Cardiac fibroblast (primary cell): ENCODE measurements at regions not wholly inside any gene's neighbourhood (a gene's known extent, or its start where the extent isn't known, plus 50 kb on each side); places are given as distances from the start of the nearest gene placed in this dataset.

Experiments used
- DNase-seq, 2 donors: peaks; one replicate each; pipeline versions ENCODE4 v3.0.0 to v3.0.0-alpha.2; 2010; ENCODE audit warnings: low read depth in 2 of 2
- H3K4me3 ChIP-seq, 2 donors: replicated peaks in 1 of 2; 1 replicate in 1 of 2; 2 replicates in 1 of 2; pipeline ENCODE4 v1.5.1; 2011; ENCODE audit warnings: low read depth in 2 of 2, low read length in 2 of 2, mild to moderate bottlenecking in 2 of 2, moderate library complexity in 1 of 2
- TF ChIP-seq, protein P1 (sequence below): IDR thresholded peaks from one replicate; pipeline ENCODE4 v1.5.1; 2011; ENCODE audit warnings: low read depth, mild to moderate bottlenecking, low read length, inconsistent platforms

GRCh38 chrX:20637351-20637750, 370.6 kb upstream of the RPS6KA3 start:
- TF ChIP-seq, protein P1, sequence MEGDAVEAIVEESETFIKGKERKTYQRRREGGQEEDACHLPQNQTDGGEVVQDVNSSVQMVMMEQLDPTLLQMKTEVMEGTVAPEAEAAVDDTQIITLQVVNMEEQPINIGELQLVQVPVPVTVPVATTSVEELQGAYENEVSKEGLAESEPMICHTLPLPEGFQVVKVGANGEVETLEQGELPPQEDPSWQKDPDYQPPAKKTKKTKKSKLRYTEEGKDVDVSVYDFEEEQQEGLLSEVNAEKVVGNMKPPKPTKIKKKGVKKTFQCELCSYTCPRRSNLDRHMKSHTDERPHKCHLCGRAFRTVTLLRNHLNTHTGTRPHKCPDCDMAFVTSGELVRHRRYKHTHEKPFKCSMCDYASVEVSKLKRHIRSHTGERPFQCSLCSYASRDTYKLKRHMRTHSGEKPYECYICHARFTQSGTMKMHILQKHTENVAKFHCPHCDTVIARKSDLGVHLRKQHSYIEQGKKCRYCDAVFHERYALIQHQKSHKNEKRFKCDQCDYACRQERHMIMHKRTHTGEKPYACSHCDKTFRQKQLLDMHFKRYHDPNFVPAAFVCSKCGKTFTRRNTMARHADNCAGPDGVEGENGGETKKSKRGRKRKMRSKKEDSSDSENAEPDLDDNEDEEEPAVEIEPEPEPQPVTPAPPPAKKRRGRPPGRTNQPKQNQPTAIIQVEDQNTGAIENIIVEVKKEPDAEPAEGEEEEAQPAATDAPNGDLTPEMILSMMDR, result no peak
- DNase-seq, result no peak
- H3K4me3 ChIP-seq, result no peak overlapping the region

DNA sequence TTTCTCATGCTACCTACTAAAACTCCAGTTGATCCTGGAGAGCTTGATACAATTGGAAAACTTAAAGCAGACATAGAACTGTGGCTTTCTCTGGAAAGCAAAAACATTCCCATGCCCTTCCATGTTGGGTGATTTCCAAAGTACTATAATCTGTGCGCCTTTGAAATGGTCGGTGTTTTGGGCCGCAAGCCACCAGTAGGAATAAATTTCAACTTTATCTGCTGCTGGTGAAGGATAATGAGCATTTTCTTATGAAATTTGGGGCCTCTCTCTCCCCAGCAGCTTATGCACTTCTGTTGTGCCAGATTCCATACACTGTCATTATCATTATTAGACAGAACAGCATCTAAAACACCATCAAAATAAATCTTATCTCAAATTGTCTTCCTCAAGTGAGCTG, 366.7 kb upstream of the RPS6KA3 start:
- H3K4me3 ChIP-seq, result no peak overlapping the region
- TF ChIP-seq, protein P1, result no peak
- no peak for DNase-seq

DNA sequence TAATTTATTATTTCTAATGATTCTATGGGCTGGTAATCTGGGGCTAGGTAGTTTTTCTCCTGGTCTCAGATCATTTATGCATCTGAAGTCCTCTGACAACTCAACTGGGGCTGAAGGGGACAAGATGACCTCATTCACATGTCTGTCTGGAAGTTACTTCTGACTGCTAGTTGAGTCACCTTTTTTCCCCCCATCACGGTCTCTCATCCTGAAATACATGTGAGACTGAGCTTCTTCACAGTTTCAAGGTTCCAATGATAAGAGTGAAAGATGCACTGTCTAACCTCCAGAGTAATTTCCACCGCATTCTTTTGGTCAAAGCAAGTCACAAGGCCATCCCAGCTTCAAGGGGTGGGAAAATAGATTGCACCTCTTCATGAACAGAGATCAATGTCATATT, 356.7 kb upstream of the RPS6KA3 start:
- H3K4me3 ChIP-seq, result no peak overlapping the region
- TF ChIP-seq, protein P1, result no peak
- peak in 1 of 2 donors; percentile 56 for DNase-seq

DNA sequence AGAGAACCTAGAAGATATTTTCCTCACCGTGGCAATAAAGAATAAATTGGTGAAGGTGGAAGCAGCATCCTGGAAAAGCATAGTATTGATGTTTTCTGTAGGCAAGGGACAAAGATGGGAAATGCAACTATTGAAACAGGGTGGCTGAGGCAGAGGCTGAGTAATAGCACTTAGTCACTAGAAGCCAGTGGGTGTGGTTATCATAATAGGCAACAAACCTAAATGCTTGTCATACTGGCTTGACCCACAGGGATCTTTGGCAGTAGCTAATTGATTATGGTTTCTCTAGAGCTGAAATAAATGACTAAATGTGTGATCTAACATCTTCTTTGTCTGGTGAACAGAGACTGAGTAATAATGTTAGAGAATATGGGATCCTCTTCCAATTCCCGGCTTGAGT, 353.6 kb upstream of the RPS6KA3 start:
- TF ChIP-seq, protein P1, result no peak
- no peak overlapping the region for H3K4me3 ChIP-seq
- peak in 1 of 2 donors; percentile 69 for DNase-seq

- H3K4me3 ChIP-seq, result no peak overlapping the region
- TF ChIP-seq, protein P1, result no peak
These were observed 343.3 kb upstream of the RPS6KA3 start for GRCh38 chrX:20609916-20610415.

DNA sequence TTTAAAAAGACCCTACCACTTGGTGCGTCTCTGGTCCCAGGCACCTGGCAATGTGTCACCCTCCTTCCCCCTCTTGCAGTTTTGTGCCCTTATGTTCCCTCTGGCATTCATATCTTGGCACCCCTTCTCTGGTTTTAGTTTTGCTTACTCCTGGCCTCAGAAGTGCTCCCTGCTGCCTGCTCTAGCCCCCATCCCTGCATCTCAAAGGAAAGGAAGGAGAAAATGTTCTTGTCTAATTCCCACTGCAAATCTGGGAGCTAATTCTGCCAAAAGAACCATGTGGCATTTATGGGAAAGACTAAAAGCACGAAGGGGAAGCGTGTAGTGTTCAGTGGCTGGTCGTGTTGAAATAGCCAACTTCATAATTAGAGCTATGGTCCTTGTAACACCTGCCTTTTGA, 340.1 kb upstream of the RPS6KA3 start:
- DNase-seq, result no peak
- TF ChIP-seq, protein P1, result no peak
- no peak overlapping the region for H3K4me3 ChIP-seq

More at GRCh38 chrX:20609916-20610415, 343.3 kb upstream of the RPS6KA3 start:
- no peak for DNase-seq

DNA sequence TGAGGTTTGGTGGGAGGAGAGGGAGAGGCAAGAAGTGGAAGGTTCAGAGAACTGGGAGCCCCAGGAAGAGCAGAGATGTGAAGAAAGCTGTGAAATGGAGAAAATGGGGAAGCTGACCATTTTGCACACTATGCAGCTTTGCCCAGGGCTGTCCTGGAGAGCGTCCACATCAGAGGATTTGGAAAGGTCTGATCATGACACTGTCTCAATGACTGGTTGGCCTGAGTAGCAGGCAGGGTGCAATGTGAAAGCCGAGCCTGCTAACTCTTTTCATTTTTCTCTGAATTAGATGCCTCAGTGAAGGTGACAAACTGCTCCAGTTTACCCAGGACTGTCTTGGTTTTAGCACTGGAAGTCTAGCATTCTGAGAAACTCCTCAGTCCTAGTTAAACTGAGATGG, 330.1 kb upstream of the RPS6KA3 start:
- no peak for DNase-seq
- TF ChIP-seq, protein P1, result no peak
- no peak overlapping the region for H3K4me3 ChIP-seq
